PC-3 (cell line): ENCODE measurements at regions not wholly inside any gene's neighbourhood (a gene's known extent, or its start where the extent isn't known, plus 50 kb on each side); places are given as distances from the start of the nearest gene placed in this dataset.

Source experiments
- EZH2 ChIP-seq: fragments of 300-600 bp; sonication (generic); IDR thresholded peaks from one replicate; pipeline ENCODE4 v1.6.1; 2017; ENCODE audit warnings: antibody characterized with exemption, mild to moderate bottlenecking, low read length; ENCODE audit not compliant: unreplicated experiment
- EZH2phosphoT487 ChIP-seq: fragments of 300-600 bp; sonication (generic); IDR thresholded peaks from 2 replicates; pipeline ENCODE4 v1.6.1; 2018; ENCODE audit warnings: mild to moderate bottlenecking, antibody characterized with exemption, low read length, borderline replicate concordance
- TF ChIP-seq, protein P1 (sequence below): fragments of 300-600 bp; sonication (generic); conservative IDR thresholded peaks from 2 replicates; pipeline ENCODE4 v1.5.1; 2017; ENCODE audit warnings: antibody characterized with exemption, low read depth, mild to moderate bottlenecking, low read length

GRCh38 chr5:128613128-128613527 is 75.1 kb upstream of the FBN2 start:
- TF ChIP-seq, protein P1, sequence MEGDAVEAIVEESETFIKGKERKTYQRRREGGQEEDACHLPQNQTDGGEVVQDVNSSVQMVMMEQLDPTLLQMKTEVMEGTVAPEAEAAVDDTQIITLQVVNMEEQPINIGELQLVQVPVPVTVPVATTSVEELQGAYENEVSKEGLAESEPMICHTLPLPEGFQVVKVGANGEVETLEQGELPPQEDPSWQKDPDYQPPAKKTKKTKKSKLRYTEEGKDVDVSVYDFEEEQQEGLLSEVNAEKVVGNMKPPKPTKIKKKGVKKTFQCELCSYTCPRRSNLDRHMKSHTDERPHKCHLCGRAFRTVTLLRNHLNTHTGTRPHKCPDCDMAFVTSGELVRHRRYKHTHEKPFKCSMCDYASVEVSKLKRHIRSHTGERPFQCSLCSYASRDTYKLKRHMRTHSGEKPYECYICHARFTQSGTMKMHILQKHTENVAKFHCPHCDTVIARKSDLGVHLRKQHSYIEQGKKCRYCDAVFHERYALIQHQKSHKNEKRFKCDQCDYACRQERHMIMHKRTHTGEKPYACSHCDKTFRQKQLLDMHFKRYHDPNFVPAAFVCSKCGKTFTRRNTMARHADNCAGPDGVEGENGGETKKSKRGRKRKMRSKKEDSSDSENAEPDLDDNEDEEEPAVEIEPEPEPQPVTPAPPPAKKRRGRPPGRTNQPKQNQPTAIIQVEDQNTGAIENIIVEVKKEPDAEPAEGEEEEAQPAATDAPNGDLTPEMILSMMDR = no peak
- TF ChIP-seq EZH2 = no peak
- TF ChIP-seq EZH2phosphoT487 = no peak
